ENCODE measurements at regions not wholly inside any gene's neighbourhood (a gene's known extent, or its start where the extent isn't known, plus 50 kb on each side); places are given as distances from the start of the nearest gene placed in this dataset.

DNA sequence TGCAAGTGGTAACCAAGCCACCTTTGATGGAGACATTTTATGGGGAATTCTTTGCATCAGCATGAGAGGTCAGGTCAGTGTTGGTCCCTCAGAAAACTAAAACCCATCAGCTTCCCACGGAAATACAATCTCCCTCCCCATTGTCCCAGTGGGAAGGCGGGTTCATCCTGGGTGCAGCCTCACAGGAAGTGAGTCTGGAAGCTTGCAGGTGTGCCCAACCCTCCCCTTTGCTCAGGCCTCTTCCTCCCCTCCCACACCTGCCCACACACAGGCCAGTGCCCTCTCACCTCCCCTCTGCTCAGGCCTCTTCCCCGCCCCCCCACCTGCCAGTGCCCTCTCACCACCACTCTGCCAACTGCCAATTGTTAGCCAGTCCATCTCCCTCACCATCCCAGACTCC, 166.8 kb upstream of the RAB6C start:
- no peak for DNase-seq (ENCODE audit: low spot score in 2 of 2)
- intact Hi-C loops (cut with DNase I; ENCODE audit: low total_unique reads), result no loop called here
- TF ChIP-seq, protein P1, sequence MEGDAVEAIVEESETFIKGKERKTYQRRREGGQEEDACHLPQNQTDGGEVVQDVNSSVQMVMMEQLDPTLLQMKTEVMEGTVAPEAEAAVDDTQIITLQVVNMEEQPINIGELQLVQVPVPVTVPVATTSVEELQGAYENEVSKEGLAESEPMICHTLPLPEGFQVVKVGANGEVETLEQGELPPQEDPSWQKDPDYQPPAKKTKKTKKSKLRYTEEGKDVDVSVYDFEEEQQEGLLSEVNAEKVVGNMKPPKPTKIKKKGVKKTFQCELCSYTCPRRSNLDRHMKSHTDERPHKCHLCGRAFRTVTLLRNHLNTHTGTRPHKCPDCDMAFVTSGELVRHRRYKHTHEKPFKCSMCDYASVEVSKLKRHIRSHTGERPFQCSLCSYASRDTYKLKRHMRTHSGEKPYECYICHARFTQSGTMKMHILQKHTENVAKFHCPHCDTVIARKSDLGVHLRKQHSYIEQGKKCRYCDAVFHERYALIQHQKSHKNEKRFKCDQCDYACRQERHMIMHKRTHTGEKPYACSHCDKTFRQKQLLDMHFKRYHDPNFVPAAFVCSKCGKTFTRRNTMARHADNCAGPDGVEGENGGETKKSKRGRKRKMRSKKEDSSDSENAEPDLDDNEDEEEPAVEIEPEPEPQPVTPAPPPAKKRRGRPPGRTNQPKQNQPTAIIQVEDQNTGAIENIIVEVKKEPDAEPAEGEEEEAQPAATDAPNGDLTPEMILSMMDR (IDR thresholded peaks at IDR 0.05), result no peak
- TF ChIP-seq POLR2A (IDR thresholded peaks at IDR 0.05), result no peak
- 88 to 94% methylated on average over 3 of the region's 3 CpGs for WGBS, 2 donors
- H3K4me3 ChIP-seq (ENCODE audit: low read depth, poor library complexity, severe bottlenecking), result no peak overlapping the region

DNA sequence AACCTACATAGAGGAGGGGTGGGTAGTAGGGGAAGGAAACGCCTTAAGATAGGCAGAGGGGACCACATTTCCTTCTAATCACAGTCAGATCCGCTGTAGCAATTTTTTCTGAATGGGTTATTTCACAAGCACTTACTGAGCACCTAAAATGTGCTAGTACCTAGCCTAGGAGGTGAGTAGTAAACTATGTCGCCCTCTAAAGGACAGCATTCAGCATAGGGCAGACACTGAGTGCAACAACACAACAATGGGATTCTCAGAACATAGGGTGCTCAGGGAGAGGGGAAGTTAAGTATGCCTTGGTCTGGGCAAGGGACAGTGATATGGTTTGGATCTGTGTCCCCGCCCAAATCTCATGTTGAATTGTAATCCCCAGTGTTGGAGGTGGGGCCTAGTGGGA, 166.1 kb upstream of the RAB6C start:
- DNase-seq (ENCODE audit: low spot score in 2 of 2), result no peak
- 77 to 85% methylated on average over 4 of the region's 4 CpGs for WGBS, 2 donors
- no peak overlapping the region for H3K4me3 ChIP-seq (ENCODE audit: low read depth, poor library complexity, severe bottlenecking)
- TF ChIP-seq, protein P1 (IDR thresholded peaks at IDR 0.05), result no peak
- TF ChIP-seq POLR2A (IDR thresholded peaks at IDR 0.05), result no peak
- intact Hi-C loops (cut with DNase I; ENCODE audit: low total_unique reads), result no loop called here

DNA sequence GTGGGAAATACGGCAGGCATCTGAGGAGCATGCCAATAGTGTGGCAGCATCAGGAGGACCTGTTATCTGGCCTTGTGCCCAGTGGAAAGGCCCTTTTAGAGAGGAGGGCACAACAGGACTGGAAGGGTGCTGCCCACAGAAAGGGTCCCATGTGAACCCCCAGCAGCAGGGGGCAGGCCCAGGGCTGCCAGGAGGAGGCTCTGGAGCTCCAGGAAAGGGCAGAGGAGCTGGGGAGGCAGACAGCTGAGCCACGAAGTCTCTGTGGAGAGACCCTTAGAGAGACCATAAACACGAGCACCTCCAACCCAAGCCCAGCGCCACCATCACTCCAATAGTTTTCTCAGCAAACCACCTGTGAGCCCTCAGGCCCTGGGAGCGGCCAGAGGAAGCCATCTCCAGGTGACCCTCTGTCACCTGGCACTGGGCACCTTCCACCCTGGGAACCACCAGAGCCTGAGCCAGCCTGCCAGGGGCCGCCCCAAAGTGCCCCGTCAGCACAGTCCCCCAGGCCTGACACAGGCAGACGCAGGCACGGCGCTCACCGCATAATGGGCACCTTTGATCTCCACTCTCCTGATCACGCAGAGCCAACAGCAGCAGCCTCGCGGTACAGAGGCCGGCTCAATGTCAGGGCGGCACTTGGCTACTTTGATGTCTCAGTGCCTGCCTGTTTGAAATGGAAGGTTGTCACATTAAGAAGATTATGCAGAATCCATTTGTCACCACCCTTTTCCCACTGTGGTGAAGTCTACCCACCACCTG, 162.5 kb upstream of the RAB6C start:
- H3K4me3 ChIP-seq (ENCODE audit: low read depth, poor library complexity, severe bottlenecking), result no peak overlapping the region
- no peak for TF ChIP-seq POLR2A (IDR thresholded peaks at IDR 0.05)
- TF ChIP-seq, protein P1 (IDR thresholded peaks at IDR 0.05), result no peak
- WGBS, 2 donors, result 92% methylated on average over 14 to 16 of the region's 16 CpGs
- intact Hi-C loops (cut with DNase I; ENCODE audit: low total_unique reads), result no loop called here
- no peak for DNase-seq (ENCODE audit: low spot score in 2 of 2)

DNA sequence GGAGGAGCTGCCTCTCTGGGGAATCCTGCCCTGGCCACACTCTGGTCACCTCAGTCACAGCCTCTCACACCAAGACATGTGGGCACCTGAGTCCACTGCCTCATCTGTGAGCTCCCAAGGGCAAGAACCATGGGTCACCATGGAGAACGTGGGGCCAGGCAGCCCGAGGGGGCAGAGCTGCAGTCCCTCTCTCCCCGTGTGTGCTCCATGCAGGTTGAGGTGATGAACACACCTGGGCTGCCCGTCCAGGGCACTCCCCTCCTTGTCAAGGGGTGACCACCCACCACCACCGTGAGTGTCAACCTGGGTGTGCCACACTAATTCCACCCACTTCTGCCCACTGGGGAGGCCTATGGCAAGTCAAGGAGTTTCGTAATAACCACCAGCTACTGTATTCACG, 159.6 kb upstream of the RAB6C start:
- intact Hi-C loops (cut with DNase I; ENCODE audit: low total_unique reads), result no loop called here
- 88 to 91% methylated on average over 6 to 7 of the region's 7 CpGs for WGBS, 2 donors
- no peak overlapping the region for H3K4me3 ChIP-seq (ENCODE audit: low read depth, poor library complexity, severe bottlenecking)
- DNase-seq (ENCODE audit: low spot score in 2 of 2), result no peak
- TF ChIP-seq, protein P1 (IDR thresholded peaks at IDR 0.05), result no peak
- TF ChIP-seq POLR2A (IDR thresholded peaks at IDR 0.05), result no peak

DNA sequence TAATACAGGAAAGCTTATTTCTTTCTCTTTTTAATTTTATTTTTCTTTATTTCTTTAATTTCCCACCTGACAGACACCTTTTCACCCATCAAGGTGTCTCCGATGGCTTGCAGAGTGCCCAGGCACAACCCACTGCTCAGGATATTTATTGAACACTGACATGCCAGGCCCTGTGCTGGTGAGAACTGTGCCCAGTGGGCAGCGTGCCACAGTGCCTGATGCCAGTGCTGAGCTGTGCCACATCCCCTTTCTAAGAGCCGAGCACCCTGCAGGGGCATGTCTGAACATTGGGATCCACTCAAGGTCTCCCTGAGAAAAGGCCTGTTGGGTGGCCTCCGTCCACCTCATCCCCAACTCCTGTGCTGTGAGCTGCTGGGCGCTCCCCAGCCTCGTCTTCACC, 158.6 kb upstream of the RAB6C start:
- TF ChIP-seq, protein P1 (IDR thresholded peaks at IDR 0.05), result no peak
- TF ChIP-seq POLR2A (IDR thresholded peaks at IDR 0.05), result no peak

DNA sequence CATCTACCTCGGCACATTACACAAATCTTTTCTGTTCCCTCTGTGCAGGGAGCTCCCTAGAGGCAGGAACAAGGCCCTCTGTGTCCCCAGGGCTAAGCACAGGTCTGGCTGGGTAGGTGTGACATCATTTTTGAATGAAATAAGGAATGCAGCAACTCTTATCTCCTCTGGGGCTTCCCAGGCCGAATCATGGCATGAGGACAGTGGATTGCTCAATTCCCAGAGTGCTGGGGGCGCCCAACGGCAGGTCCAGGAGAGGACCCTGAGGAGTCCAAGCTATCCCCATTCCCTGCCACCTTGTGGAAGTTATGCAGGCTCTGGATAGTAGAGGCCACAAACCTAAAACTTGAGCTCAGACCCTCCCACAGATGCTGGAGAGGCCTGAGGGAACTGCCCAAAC, 158.0 kb upstream of the RAB6C start:
- DNase-seq (ENCODE audit: low spot score in 2 of 2), result no peak
- intact Hi-C loops (cut with DNase I; ENCODE audit: low total_unique reads), result no loop called here
- WGBS, 2 donors, result 50 to 62% methylated on average over 4 of the region's 4 CpGs

More for the DNA sequence above, 158.6 kb upstream of the RAB6C start:
- intact Hi-C loops (cut with DNase I; ENCODE audit: low total_unique reads), result no loop called here
- H3K4me3 ChIP-seq (ENCODE audit: low read depth, poor library complexity, severe bottlenecking), result no peak overlapping the region
- DNase-seq (ENCODE audit: low spot score in 2 of 2), result no peak
- 55 to 58% methylated on average over 6 of the region's 6 CpGs for WGBS, 2 donors

More for the DNA sequence above, 158.0 kb upstream of the RAB6C start:
- TF ChIP-seq POLR2A (IDR thresholded peaks at IDR 0.05), result no peak
- TF ChIP-seq, protein P1 (IDR thresholded peaks at IDR 0.05), result no peak
- no peak overlapping the region for H3K4me3 ChIP-seq (ENCODE audit: low read depth, poor library complexity, severe bottlenecking)

All from lower leg skin (tissue), 4 donors.